ENCODE measurements at regions not wholly inside any gene's neighbourhood (a gene's known extent, or its start where the extent isn't known, plus 50 kb on each side); places are given as distances from the start of the nearest gene placed in this dataset.

GRCh38 chr12:118822512-118822911, 158.8 kb upstream of the SRRM4 start (continued):
- TF ChIP-seq JUND (IDR thresholded peaks at IDR 0.05), result no peak

DNA sequence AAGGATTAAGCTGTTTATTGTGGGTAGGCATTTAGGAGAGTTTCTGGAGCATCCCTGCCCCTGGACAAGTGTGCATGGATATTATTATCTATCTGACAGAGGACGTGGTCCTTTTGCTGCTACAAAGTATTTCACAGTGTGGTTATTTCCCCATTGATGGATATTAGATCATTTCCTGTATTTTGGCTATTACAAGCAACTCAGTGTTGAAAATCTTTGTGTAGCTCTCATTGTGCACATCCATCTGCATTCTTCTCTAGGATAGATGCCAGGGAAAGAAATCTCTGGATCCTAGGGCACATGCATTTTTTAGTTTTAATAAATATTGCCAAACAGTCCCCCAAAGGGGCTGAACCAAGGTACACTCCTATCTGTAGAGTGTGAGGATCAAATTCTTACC, 154.3 kb upstream of the SRRM4 start:
- peaks cover under 1% of the 10 kb centered on the region; the same call in 1 of the 2 replicates for H3K27me3 ChIP-seq (ENCODE audit: insufficient read depth, low read length)
- ChIA-PET CTCF (no interaction called here), POLR2A (no interaction called here), RAD21 (ENCODE audit: low non-redundant PET in 1 of 2, low total read pairs in 2 of 2, uncharacterized antibody in 2 of 2, unreplicated experiment in 2 of 2) (no interaction called here)
- no peak for ATAC-seq
- H3K9me2 ChIP-seq (ENCODE audit: insufficient read depth), result no peaks in the 10 kb centered on the region
- H3K4me3 ChIP-seq (replicated peaks in 1 of 2; ENCODE audit: low read depth in 1 of 2, low read length in 2 of 2), result no peak overlapping the region
- no peak overlapping the region for H3K27ac ChIP-seq (ENCODE audit: low read depth, low read length)
- intact Hi-C loops (cut with micrococcal nuclease), result no loop called here
- H2AFZ ChIP-seq (ENCODE audit: low read depth, low read length, poor library complexity, severe bottlenecking), result no peak overlapping the region
- H4K20me1 ChIP-seq (ENCODE audit: insufficient read depth), result no peaks in the 10 kb centered on the region
- no peaks in the 10 kb centered on the region for H3K36me3 ChIP-seq (ENCODE audit: control insufficient read depth in 1 of 2, insufficient read depth in 2 of 2, low read length in 2 of 2)
- no peaks in the 10 kb centered on the region for H3K79me2 ChIP-seq (ENCODE audit: insufficient read depth, low read length)
- no peak overlapping the region for H3K4me2 ChIP-seq (ENCODE audit: low read length)
- BruUV-seq (replicated peaks), result no TSS peak
- DNase-seq (ENCODE audit: low read depth, low spot score), result no peak
- H3K9me3 ChIP-seq (ENCODE audit: control insufficient read depth in 1 of 2, insufficient read depth in 1 of 2, low read depth in 1 of 2, low read length in 2 of 2), result no peaks in the 10 kb centered on the region
- H3K9ac ChIP-seq (ENCODE audit: low read length), result no peak overlapping the region
- H3K4me1 ChIP-seq (ENCODE audit: control insufficient read depth in 1 of 2, insufficient read depth in 2 of 2, low read length in 2 of 2), result no peaks in the 10 kb centered on the region
- TF ChIP-seq YY1 (IDR thresholded peaks at IDR 0.05; ENCODE audit: extremely low read depth, insufficient replicate concordance, low read depth, low read length), result no peak
- no peak for TF ChIP-seq SP1 (IDR thresholded peaks at IDR 0.05; ENCODE audit: low read depth)
- TF ChIP-seq ZFX (IDR thresholded peaks at IDR 0.05), result no peak
- TF ChIP-seq ELF1 (IDR thresholded peaks at IDR 0.05; ENCODE audit: borderline replicate concordance, low read depth), result no peak
- TF ChIP-seq RAD21 (IDR thresholded peaks at IDR 0.05; ENCODE audit: low read depth), result no peak
- TF ChIP-seq SIN3A (IDR thresholded peaks at IDR 0.05; ENCODE audit: low read depth), result no peak
- TF ChIP-seq, protein P1, sequence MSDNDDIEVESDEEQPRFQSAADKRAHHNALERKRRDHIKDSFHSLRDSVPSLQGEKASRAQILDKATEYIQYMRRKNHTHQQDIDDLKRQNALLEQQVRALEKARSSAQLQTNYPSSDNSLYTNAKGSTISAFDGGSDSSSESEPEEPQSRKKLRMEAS (IDR thresholded peaks at IDR 0.05), result no peak
- no peak for TF ChIP-seq POLR2AphosphoS5 (IDR thresholded peaks at IDR 0.05; ENCODE audit: low read depth, low read length)
- TF ChIP-seq EZH2 (IDR thresholded peaks at IDR 0.05), result no peak
- no peak for TF ChIP-seq ATF3 (IDR thresholded peaks at IDR 0.05)
- no peak for TF ChIP-seq EGR1 (IDR thresholded peaks at IDR 0.05; ENCODE audit: low read depth)
- TF ChIP-seq POLR2A (IDR thresholded peaks at IDR 0.05; ENCODE audit: borderline replicate concordance, extremely low read depth, insufficient read depth, insufficient read length), result no peak
- no peak for TF ChIP-seq REST (IDR thresholded peaks at IDR 0.05; ENCODE audit: low read depth)
- no peak for TF ChIP-seq SRF (IDR thresholded peaks at IDR 0.05; ENCODE audit: low read depth)
- TF ChIP-seq FOSL1 (IDR thresholded peaks at IDR 0.05; ENCODE audit: low read depth), result no peak
- no peak for TF ChIP-seq CTCF (IDR thresholded peaks at IDR 0.05 in 2 of 3, conservative IDR thresholded peaks at IDR 0.05 in 1 of 3; ENCODE audit: borderline replicate concordance in 1 of 3, insufficient read depth in 1 of 3, low read depth in 2 of 3, low read length in 2 of 3)
- no peak for TF ChIP-seq ZBTB33 (IDR thresholded peaks at IDR 0.05; ENCODE audit: extremely low read depth, insufficient replicate concordance, low read length)
- TF ChIP-seq JUND (IDR thresholded peaks at IDR 0.05), result no peak
- TF ChIP-seq CBX3 (IDR thresholded peaks at IDR 0.05; ENCODE audit: low read depth), result no peak

Data from HCT116 (cell line).